PC-3 (cell line): ENCODE measurements at regions not wholly inside any gene's neighbourhood (a gene's known extent, or its start where the extent isn't known, plus 50 kb on each side); places are given as distances from the start of the nearest gene placed in this dataset.

Experiments used
- ATAC-seq: fragments of 200-7000 bp; cut with Tn5 transposase; 2 replicates; pipeline ENCODE4 v1.9.1; 2020; ENCODE audit warnings: mild to moderate bottlenecking, moderate library complexity
- BruUV-seq: library from RNA; stranded (reverse); fragments of 400-500 nt; replicated peaks from 2 replicates; lab custom pipeline; 2021; lab: Mats Ljungman, UMichigan
- CTCF ChIA-PET: fragments of 300-600 bp; sonication (Branson Sonifier 250); formaldehyde crosslinking; loops from one replicate; lab custom pipeline; 2022; ENCODE audit warnings: antibody characterized with exemption; lab: Charles Lee
- POLR2A ChIA-PET: fragments of 300-600 bp; sonication (Branson Sonifier 250); formaldehyde crosslinking; loops from one replicate; lab custom pipeline; 2022; ENCODE audit warnings: antibody characterized with exemption; ENCODE audit not compliant: unreplicated experiment; lab: Charles Lee
- DNase-seq: peaks from one replicate; pipeline ENCODE4 v3.0.0-alpha.2; 2015
- H2AFZ ChIP-seq: fragments of 300-600 bp; sonication (generic); 2 replicates; pipeline ENCODE4 v1.6.0; 2016; ENCODE audit warnings: antibody characterized with exemption, low read length
- H3F3A ChIP-seq: fragments of 300-600 bp; sonication (generic); one replicate; pipeline ENCODE4 v1.6.0; 2017; ENCODE audit warnings: antibody characterized with exemption, low read length, control low read depth, mild to moderate bottlenecking; ENCODE audit not compliant: unreplicated experiment
- H3K27ac ChIP-seq: fragments of 300-600 bp; sonication (generic); 2 replicates; pipeline ENCODE4 v1.5.1; 2016; ENCODE audit warnings: mild to moderate bottlenecking, low read length
- H3K27me3 ChIP-seq: fragments of 300-600 bp; sonication (generic); 2 replicates; pipeline ENCODE4 v1.6.1; 2016; ENCODE audit warnings: low read length, mixed read lengths
- H3K36me3 ChIP-seq: fragments of 300-600 bp; sonication (generic); 2 replicates; pipeline ENCODE4 v1.6.1; 2016; ENCODE audit warnings: low read depth, mixed run types, low read length, mixed read lengths
- H3K4me1 ChIP-seq: fragments of 300-600 bp; sonication (generic); 2 replicates; pipeline ENCODE4 v1.5.1; 2016; ENCODE audit warnings: low read length; ENCODE audit not compliant: insufficient read depth
- H3K4me2 ChIP-seq: fragments of 300-600 bp; sonication (generic); 2 replicates; pipeline ENCODE4 v1.6.0; 2016; ENCODE audit warnings: low read length
- H3K4me3 ChIP-seq: fragments of 300-600 bp; sonication (generic); 2 replicates; pipeline ENCODE4 v1.5.1; 2016; ENCODE audit warnings: mild to moderate bottlenecking, low read length, mixed read lengths
- H3K79me2 ChIP-seq: fragments of 300-600 bp; sonication (generic); 2 replicates; pipeline ENCODE4 v1.6.1; 2017; ENCODE audit warnings: low read length, mixed read lengths
- H3K9ac ChIP-seq: fragments of 300-600 bp; sonication (generic); 2 replicates; pipeline ENCODE4 v1.6.0; 2016; ENCODE audit warnings: mild to moderate bottlenecking, low read length
- H3K9me2 ChIP-seq: fragments of 300-600 bp; sonication (generic); replicated peaks from 2 replicates; pipeline ENCODE4 v1.6.1; 2016; ENCODE audit warnings: mixed run types, low read length, mixed read lengths
- H3K9me3 ChIP-seq: fragments of 300-600 bp; sonication (generic); 2 replicates; pipeline ENCODE4 v1.6.1; 2016; ENCODE audit warnings: low read length, mixed read lengths
- H4K20me1 ChIP-seq: fragments of 300-600 bp; sonication (generic); 2 replicates; pipeline ENCODE4 v1.6.1; 2016; ENCODE audit warnings: low read length, mixed read lengths
- EZH2 ChIP-seq: fragments of 300-600 bp; sonication (generic); IDR thresholded peaks from one replicate; pipeline ENCODE4 v1.6.1; 2017; ENCODE audit warnings: antibody characterized with exemption, mild to moderate bottlenecking, low read length; ENCODE audit not compliant: unreplicated experiment
- EZH2phosphoT487 ChIP-seq: fragments of 300-600 bp; sonication (generic); IDR thresholded peaks from 2 replicates; pipeline ENCODE4 v1.6.1; 2018; ENCODE audit warnings: mild to moderate bottlenecking, antibody characterized with exemption, low read length, borderline replicate concordance
- intact Hi-C: fragments of 100-400 bp; cut with micrococcal nuclease; formaldehyde crosslinking; loops from 2 replicates; pipeline ENCODE4 v1.9.0; 2023
- TF ChIP-seq, protein P1 (sequence below): fragments of 300-600 bp; sonication (generic); conservative IDR thresholded peaks from 2 replicates; pipeline ENCODE4 v1.5.1; 2017; ENCODE audit warnings: antibody characterized with exemption, low read depth, mild to moderate bottlenecking, low read length

DNA sequence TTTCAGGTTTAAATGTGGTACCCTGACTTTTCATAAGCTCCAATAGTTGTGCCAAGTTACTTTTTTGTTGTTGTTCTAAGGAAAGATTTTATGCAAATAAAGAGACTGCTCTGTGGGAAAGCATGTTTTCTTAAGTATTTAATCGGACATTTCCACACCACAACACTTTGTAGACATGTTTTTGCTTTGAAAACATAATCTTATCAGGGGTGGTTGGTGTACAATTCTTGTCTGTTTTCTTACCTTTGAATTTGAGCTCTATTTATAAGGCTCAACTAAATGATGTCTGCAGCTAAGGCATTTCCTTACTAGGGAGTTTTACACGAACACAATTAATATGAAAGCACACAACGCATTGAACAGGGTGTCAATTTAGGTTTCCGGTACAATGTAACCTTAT, 81.5 kb upstream of the CDIN1 start:
- H3K9ac ChIP-seq, result no peak overlapping the region
- H3K4me3 ChIP-seq, result peak overlapping the region; percentile 54
- H3F3A ChIP-seq, result no peaks in the 10 kb centered on the region
- H3K9me2 ChIP-seq, result no peaks in the 10 kb centered on the region
- no peaks in the 10 kb centered on the region for H3K36me3 ChIP-seq
- H4K20me1 ChIP-seq, result no peaks in the 10 kb centered on the region
- peak overlapping the region; percentile 70 for H2AFZ ChIP-seq
- H3K79me2 ChIP-seq, result no peaks in the 10 kb centered on the region
- H3K27me3 ChIP-seq, result no peaks in the 10 kb centered on the region
- DNase-seq (no peak), ATAC-seq (no peak)
- peak overlapping the region; percentile 73 for H3K4me2 ChIP-seq
- ChIA-PET CTCF (no interaction called here), POLR2A (interaction anchor here (0.7 kb wide), 1 partner anchor 100 kb away, joined by 3 read pairs; no protein-coding TSS in a partner anchor)
- BruUV-seq, result no TSS peak
- TF ChIP-seq, protein P1, sequence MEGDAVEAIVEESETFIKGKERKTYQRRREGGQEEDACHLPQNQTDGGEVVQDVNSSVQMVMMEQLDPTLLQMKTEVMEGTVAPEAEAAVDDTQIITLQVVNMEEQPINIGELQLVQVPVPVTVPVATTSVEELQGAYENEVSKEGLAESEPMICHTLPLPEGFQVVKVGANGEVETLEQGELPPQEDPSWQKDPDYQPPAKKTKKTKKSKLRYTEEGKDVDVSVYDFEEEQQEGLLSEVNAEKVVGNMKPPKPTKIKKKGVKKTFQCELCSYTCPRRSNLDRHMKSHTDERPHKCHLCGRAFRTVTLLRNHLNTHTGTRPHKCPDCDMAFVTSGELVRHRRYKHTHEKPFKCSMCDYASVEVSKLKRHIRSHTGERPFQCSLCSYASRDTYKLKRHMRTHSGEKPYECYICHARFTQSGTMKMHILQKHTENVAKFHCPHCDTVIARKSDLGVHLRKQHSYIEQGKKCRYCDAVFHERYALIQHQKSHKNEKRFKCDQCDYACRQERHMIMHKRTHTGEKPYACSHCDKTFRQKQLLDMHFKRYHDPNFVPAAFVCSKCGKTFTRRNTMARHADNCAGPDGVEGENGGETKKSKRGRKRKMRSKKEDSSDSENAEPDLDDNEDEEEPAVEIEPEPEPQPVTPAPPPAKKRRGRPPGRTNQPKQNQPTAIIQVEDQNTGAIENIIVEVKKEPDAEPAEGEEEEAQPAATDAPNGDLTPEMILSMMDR, result no peak
- TF ChIP-seq EZH2 (no peak), EZH2phosphoT487 (no peak)
- intact Hi-C loops, result loop anchor here (2.0 to 5.0 kb wide), 6 partner anchors 126 to 746 kb away; no protein-coding TSS in a partner anchor
- H3K9me3 ChIP-seq, result no peaks in the 10 kb centered on the region
- peaks cover 42% of the 10 kb centered on the region for H3K4me1 ChIP-seq
- H3K27ac ChIP-seq, result no peak overlapping the region

DNA sequence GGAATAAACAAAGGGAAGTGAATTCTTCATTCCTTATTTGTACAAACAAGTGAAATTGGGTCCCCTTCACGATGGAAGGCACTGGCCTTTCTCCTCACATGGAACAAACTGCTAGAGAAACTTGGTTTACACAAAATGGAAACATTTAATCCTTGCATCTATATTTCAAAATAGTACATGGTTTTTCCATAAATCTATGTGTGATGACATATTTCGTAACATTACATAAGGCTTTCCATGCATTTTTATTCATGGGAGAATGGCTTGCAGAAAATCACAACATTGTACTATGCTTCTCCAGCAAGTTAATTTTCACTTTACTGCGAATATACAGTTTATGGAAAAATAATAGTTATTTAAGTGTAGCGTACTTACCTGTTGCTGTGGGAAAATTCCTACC, 81.0 kb upstream of the CDIN1 start:
- TF ChIP-seq EZH2phosphoT487 (no peak), EZH2 (no peak)
- TF ChIP-seq, protein P1, result no peak
- POLR2A ChIA-PET, result interaction anchor here (0.7 kb wide), 1 partner anchor 99 kb away, joined by 3 read pairs; no protein-coding TSS in a partner anchor
- peaks cover 39% of the 10 kb centered on the region for H3K4me1 ChIP-seq
- no peak overlapping the region for H3K9ac ChIP-seq
- no TSS peak for BruUV-seq
- H3K79me2 ChIP-seq, result no peaks in the 10 kb centered on the region
- H3K9me2 ChIP-seq, result no peaks in the 10 kb centered on the region
- DNase-seq (no peak), ATAC-seq (no peak)
- CTCF ChIA-PET, result no interaction called here
- no peaks in the 10 kb centered on the region for H3F3A ChIP-seq
- H3K9me3 ChIP-seq, result no peaks in the 10 kb centered on the region
- intact Hi-C loops, result loop anchor here (2.0 to 5.0 kb wide), 6 partner anchors 126 to 746 kb away; no protein-coding TSS in a partner anchor
- no peak overlapping the region for H3K27ac ChIP-seq
- H4K20me1 ChIP-seq, result no peaks in the 10 kb centered on the region
- H2AFZ ChIP-seq, result peak overlapping the region; percentile 70
- no peaks in the 10 kb centered on the region for H3K27me3 ChIP-seq
- H3K4me3 ChIP-seq, result peak overlapping the region; percentile 54
- H3K36me3 ChIP-seq, result no peaks in the 10 kb centered on the region
- H3K4me2 ChIP-seq, result peak overlapping the region; percentile 73

DNA sequence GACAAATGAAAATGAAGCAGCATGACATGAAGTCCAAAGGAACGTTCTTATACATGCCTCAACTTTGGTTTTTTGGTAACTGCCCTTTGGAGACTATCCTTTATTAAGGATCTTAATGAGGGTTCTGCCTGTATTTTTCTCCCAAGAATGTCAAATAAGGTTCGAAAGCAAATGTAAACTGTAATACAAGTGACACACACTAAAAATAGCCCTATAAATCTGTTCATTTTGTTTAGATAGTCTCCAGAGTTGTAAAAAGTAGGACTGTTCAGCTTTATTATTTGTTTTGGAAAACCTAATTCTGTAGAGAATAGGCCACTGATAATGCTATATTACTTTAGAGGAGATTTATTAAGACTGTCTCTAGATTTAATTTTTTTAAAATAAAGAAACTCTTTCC, 80.5 kb upstream of the CDIN1 start:
- ChIA-PET POLR2A (interaction anchor here (0.5 kb wide), 1 partner anchor 13 kb away, joined by 8 read pairs; no protein-coding TSS in a partner anchor), CTCF (interaction anchor here (1.0 kb wide), 1 partner anchor 71 kb away, joined by 3 read pairs; no protein-coding TSS in a partner anchor)
- peak; percentile 74 for ATAC-seq
- TF ChIP-seq EZH2 (no peak), EZH2phosphoT487 (no peak)
- TF ChIP-seq, protein P1, result no peak
- Histone ChIP-seq H3K4me2 (peak overlapping the region; percentile 73), H3F3A (no peaks in the 10 kb centered on the region), H3K9ac (no peak overlapping the region), H3K4me1 (peaks cover 39% of the 10 kb centered on the region), H3K27ac (no peak overlapping the region), H3K79me2 (no peaks in the 10 kb centered on the region), H4K20me1 (no peaks in the 10 kb centered on the region), H3K27me3 (no peaks in the 10 kb centered on the region), H3K4me3 (peak overlapping the region; percentile 54), H2AFZ (peak overlapping the region; percentile 70), H3K36me3 (no peaks in the 10 kb centered on the region), H3K9me3 (no peaks in the 10 kb centered on the region), H3K9me2 (no peaks in the 10 kb centered on the region)
- no TSS peak for BruUV-seq
- DNase-seq, result peak; percentile 37
- intact Hi-C loops, result loop anchor here (2.0 to 5.0 kb wide), 6 partner anchors 127 to 747 kb away; no protein-coding TSS in a partner anchor
